GM23338 (cell line): ENCODE measurements at regions not wholly inside any gene's neighbourhood (a gene's known extent, or its start where the extent isn't known, plus 50 kb on each side); places are given as distances from the start of the nearest gene placed in this dataset.

ENCODE experiments used
- ATAC-seq: fragments of 200-7000 bp; cut with Tn5 transposase; 3 replicates; pipeline ENCODE4 v1.9.1; 2020
- DNase-seq: peaks from one replicate; pipeline ENCODE4 v3.0.0-alpha.2; 2015; ENCODE audit warnings: low spot score
- H2AFZ ChIP-seq: fragments of 200-600 bp; sonication (generic); 2 replicates; pipeline ENCODE4 v1.8.0; 2016; ENCODE audit warnings: antibody characterized with exemption, mild to moderate bottlenecking, moderate library complexity
- H3F3A ChIP-seq: fragments of 200-600 bp; sonication (generic); replicated peaks from 2 replicates; pipeline ENCODE4 v1.8.0; 2017; ENCODE audit warnings: antibody characterized with exemption, mixed run types, low read depth
- H3K27ac ChIP-seq: fragments of 200-600 bp; sonication (generic); 2 replicates; pipeline ENCODE4 v1.6.1; 2016; ENCODE audit warnings: low read depth
- H3K27me3 ChIP-seq: fragments of 200-600 bp; sonication (generic); 2 replicates; pipeline ENCODE4 v1.8.0; 2016; ENCODE audit warnings: mild to moderate bottlenecking, mixed run types, moderate library complexity; ENCODE audit not compliant: insufficient read depth
- H3K36me3 ChIP-seq: fragments of 200-600 bp; sonication (generic); 2 replicates; pipeline ENCODE4 v1.8.0; 2016; ENCODE audit warnings: mild to moderate bottlenecking; ENCODE audit not compliant: insufficient read depth
- H3K4me1 ChIP-seq: fragments of 200-600 bp; sonication (generic); 2 replicates; pipeline ENCODE4 v1.8.0; 2016; ENCODE audit warnings: mild to moderate bottlenecking, moderate library complexity; ENCODE audit not compliant: insufficient read depth
- H3K4me2 ChIP-seq: fragments of 200-600 bp; sonication (generic); 2 replicates; pipeline ENCODE4 v1.7.1; 2017; ENCODE audit warnings: mixed run types
- H3K4me3 ChIP-seq: fragments of 200-600 bp; sonication (generic); 2 replicates; pipeline ENCODE4 v1.6.1; 2016; ENCODE audit warnings: mixed run types
- H3K79me2 ChIP-seq: fragments of 200-600 bp; sonication (generic); replicated peaks from 2 replicates; pipeline ENCODE4 v1.8.0; 2017; ENCODE audit warnings: mild to moderate bottlenecking; ENCODE audit not compliant: insufficient read depth
- H3K9me2 ChIP-seq: fragments of 200-600 bp; sonication (generic); 2 replicates; pipeline ENCODE4 v1.8.0; 2017; ENCODE audit not compliant: insufficient read depth
- H4K20me1 ChIP-seq: fragments of 200-600 bp; sonication (generic); replicated peaks from 2 replicates; pipeline ENCODE4 v1.8.0; 2017; ENCODE audit warnings: mild to moderate bottlenecking; ENCODE audit not compliant: insufficient read depth
- H3K27ac Mint-ChIP-seq: 2 replicates; pipeline ENCODE4 v1.8.0; 2020; ENCODE audit warnings: inconsistent platforms, mild to moderate bottlenecking, moderate library complexity, mixed read lengths
- H3K27me3 Mint-ChIP-seq: 3 replicates; pipeline ENCODE4 v1.8.0; 2022; ENCODE audit warnings: low read depth, mild to moderate bottlenecking, moderate library complexity, mixed read lengths, inconsistent platforms; ENCODE audit not compliant: insufficient read depth, poor library complexity
- H3K36me3 Mint-ChIP-seq: 3 replicates; pipeline ENCODE4 v1.8.0; 2021; ENCODE audit warnings: low read depth, mild to moderate bottlenecking, inconsistent platforms, moderate library complexity, mixed read lengths
- H3K4me1 Mint-ChIP-seq: 3 replicates; pipeline ENCODE4 v1.8.0; 2020; ENCODE audit warnings: mild to moderate bottlenecking, inconsistent platforms, mixed read lengths
- H3K4me3 Mint-ChIP-seq: 3 replicates; pipeline ENCODE4 v1.8.0; 2021; ENCODE audit warnings: moderate library complexity, mild to moderate bottlenecking, inconsistent platforms, mixed read lengths
- H3K9me3 Mint-ChIP-seq: 3 replicates; pipeline ENCODE4 v1.8.0; 2020; ENCODE audit warnings: moderate library complexity, mild to moderate bottlenecking, inconsistent platforms, mixed read lengths
- CREB1 ChIP-seq: fragments of 250-450 bp; sonication (Bioruptor Pico); IDR thresholded peaks from 2 replicates; pipeline ENCODE4 v1.5.0; 2020; ENCODE audit warnings: low read depth, mild to moderate bottlenecking, moderate library complexity
- CTCF ChIP-seq, 2 experiments: fragments of 200-600 bp in 1 of 2; sonication (generic) in 1 of 2; conservative IDR thresholded peaks; 2 replicates each; pipeline versions ENCODE4 v1.5.1 to v1.6.1; 2016 to 2017; ENCODE audit warnings: antibody characterized with exemption in 2 of 2, low read depth in 2 of 2, mild to moderate bottlenecking in 2 of 2, moderate library complexity in 1 of 2
- ETS1 ChIP-seq: IDR thresholded peaks from 2 replicates; pipeline ENCODE4 v1.6.1; 2016; ENCODE audit warnings: antibody characterized with exemption
- EZH2 ChIP-seq: fragments of 200-600 bp; sonication (generic); IDR thresholded peaks from one replicate; pipeline ENCODE4 v1.8.0; 2017; ENCODE audit warnings: antibody characterized with exemption, mild to moderate bottlenecking, low read depth; ENCODE audit not compliant: unreplicated experiment
- EZH2phosphoT487 ChIP-seq: fragments of 200-600 bp; sonication (generic); IDR thresholded peaks from one replicate; pipeline ENCODE4 v1.8.1; 2018; ENCODE audit warnings: antibody characterized with exemption; ENCODE audit not compliant: unreplicated experiment
- JUNB ChIP-seq: IDR thresholded peaks from one replicate; pipeline ENCODE4 v1.6.1; 2016; ENCODE audit warnings: antibody characterized with exemption; ENCODE audit not compliant: unreplicated experiment
- NANOG ChIP-seq: IDR thresholded peaks from 2 replicates; pipeline ENCODE4 v1.6.1; 2016; ENCODE audit warnings: antibody characterized with exemption, borderline replicate concordance
- POLR2AphosphoS5 ChIP-seq: IDR thresholded peaks from 2 replicates; pipeline ENCODE4 v1.6.1; 2016; ENCODE audit warnings: antibody characterized with exemption, low read depth
- REST ChIP-seq: IDR thresholded peaks from one replicate; pipeline ENCODE4 v1.6.1; 2018; ENCODE audit warnings: antibody characterized with exemption; ENCODE audit not compliant: unreplicated experiment
- STAT1 ChIP-seq: IDR thresholded peaks from one replicate; pipeline ENCODE4 v1.6.1; 2016; ENCODE audit warnings: antibody characterized with exemption; ENCODE audit not compliant: unreplicated experiment
- ZNF114 ChIP-seq: fragments of 250-450 bp; sonication (Bioruptor Pico); IDR thresholded peaks from 2 replicates; pipeline ENCODE4 v1.5.0; 2020; ENCODE audit warnings: mild to moderate bottlenecking, moderate library complexity
- ZNF331 ChIP-seq: fragments of 250-450 bp; sonication (Bioruptor Pico); IDR thresholded peaks from 2 replicates; pipeline ENCODE4 v1.5.0; 2020; ENCODE audit warnings: low read depth, mild to moderate bottlenecking, moderate library complexity
- ZNF462 ChIP-seq: fragments of 250-450 bp; sonication (Bioruptor Pico); IDR thresholded peaks from 2 replicates; pipeline ENCODE4 v1.5.0; 2020; ENCODE audit warnings: mild to moderate bottlenecking, moderate library complexity

GRCh38 chr21:20883408-20883800, 114.8 kb upstream of the NCAM2 start:
- DNase-seq (no peak), ATAC-seq (no peak)
- no peaks in the 10 kb centered on the region for H4K20me1 ChIP-seq
- TF ChIP-seq ZNF114 (CRISPR knock-in tag) (no peak), EZH2 (no peak), JUNB (no peak), CREB1 (CRISPR knock-in tag) (no peak), POLR2AphosphoS5 (no peak), ETS1 (no peak), ZNF462 (CRISPR knock-in tag) (no peak), NANOG (no peak), CTCF (conservative IDR thresholded peaks at IDR 0.05; ENCODE audit: low read depth in 2 of 2) (no peak), EZH2phosphoT487 (no peak), ZNF331 (CRISPR knock-in tag) (no peak), REST (no peak), STAT1 (no peak)
- no peaks in the 10 kb centered on the region for H3K27me3 ChIP-seq
- H3K36me3 ChIP-seq: no peaks in the 10 kb centered on the region
- no peaks in the 10 kb centered on the region for H3K79me2 ChIP-seq
- H3K4me2 ChIP-seq: no peak overlapping the region
- H3K9me2 ChIP-seq: no peaks in the 10 kb centered on the region
- H3K4me1 ChIP-seq: no peaks in the 10 kb centered on the region
- no peaks in the 10 kb centered on the region for H3F3A ChIP-seq
- Mint-ChIP-seq H3K4me1 (peaks cover 3% of the 10 kb centered on the region; the same call in 2 of the 3 replicates), H3K36me3 (no peaks in the 10 kb centered on the region), H3K4me3 (no peak overlapping the region), H3K27me3 (no peaks in the 10 kb centered on the region), H3K27ac (no peak overlapping the region), H3K9me3 (no peaks in the 10 kb centered on the region)
- H3K4me3 ChIP-seq: no peak overlapping the region
- H2AFZ ChIP-seq: no peak overlapping the region
- no peak overlapping the region for H3K27ac ChIP-seq
